ENCODE measurements at regions not wholly inside any gene's neighbourhood (a gene's known extent, or its start where the extent isn't known, plus 50 kb on each side); places are given as distances from the start of the nearest gene placed in this dataset.
"Not testable (repeated sequence)": the region's sequence is repeated elsewhere in the genome, so short reads cannot be mapped to it uniquely, and the experiment has no call there.

DNA sequence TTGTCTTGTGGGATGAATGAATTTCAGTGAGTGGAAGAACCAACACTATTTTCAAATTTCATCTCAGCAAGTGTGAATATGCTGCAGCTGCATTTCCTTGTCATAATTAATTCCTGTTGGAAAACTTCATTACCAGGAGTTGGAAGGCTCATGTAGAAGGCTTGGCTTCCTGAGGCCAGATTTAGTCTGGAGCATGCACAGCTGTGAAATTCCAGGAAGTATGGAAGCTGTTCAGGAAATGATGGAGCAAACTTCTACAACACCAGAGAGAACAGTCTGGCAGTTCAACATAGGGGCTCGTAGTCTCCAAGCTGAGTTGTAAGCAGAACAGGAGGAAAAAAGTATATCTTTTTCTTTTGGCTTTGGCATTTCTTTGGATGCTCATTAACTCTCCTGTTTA is 1439.9 kb upstream of the CELF2 start:
- Histone ChIP-seq H3K4me1 (no peaks in the 10 kb centered on the region), H3K9me3 (no peaks in the 10 kb centered on the region), H3K27me3 (no peaks in the 10 kb centered on the region), H3K4me3 (replicated peaks in 1 of 3) (no peak overlapping the region), H3K27ac (no peak overlapping the region), H3K36me3 (no peaks in the 10 kb centered on the region)
- WGBS, 2 donors = 65 to 67% methylated on average over 1 of the region's 1 CpG
- TF ChIP-seq POLR2A (IDR thresholded peaks at IDR 0.05) = no peak
- TF ChIP-seq, protein P1, sequence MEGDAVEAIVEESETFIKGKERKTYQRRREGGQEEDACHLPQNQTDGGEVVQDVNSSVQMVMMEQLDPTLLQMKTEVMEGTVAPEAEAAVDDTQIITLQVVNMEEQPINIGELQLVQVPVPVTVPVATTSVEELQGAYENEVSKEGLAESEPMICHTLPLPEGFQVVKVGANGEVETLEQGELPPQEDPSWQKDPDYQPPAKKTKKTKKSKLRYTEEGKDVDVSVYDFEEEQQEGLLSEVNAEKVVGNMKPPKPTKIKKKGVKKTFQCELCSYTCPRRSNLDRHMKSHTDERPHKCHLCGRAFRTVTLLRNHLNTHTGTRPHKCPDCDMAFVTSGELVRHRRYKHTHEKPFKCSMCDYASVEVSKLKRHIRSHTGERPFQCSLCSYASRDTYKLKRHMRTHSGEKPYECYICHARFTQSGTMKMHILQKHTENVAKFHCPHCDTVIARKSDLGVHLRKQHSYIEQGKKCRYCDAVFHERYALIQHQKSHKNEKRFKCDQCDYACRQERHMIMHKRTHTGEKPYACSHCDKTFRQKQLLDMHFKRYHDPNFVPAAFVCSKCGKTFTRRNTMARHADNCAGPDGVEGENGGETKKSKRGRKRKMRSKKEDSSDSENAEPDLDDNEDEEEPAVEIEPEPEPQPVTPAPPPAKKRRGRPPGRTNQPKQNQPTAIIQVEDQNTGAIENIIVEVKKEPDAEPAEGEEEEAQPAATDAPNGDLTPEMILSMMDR (IDR thresholded peaks at IDR 0.05) = no peak
- intact Hi-C loops (cut with DNase I) = no loop called here
- no peak for DNase-seq

DNA sequence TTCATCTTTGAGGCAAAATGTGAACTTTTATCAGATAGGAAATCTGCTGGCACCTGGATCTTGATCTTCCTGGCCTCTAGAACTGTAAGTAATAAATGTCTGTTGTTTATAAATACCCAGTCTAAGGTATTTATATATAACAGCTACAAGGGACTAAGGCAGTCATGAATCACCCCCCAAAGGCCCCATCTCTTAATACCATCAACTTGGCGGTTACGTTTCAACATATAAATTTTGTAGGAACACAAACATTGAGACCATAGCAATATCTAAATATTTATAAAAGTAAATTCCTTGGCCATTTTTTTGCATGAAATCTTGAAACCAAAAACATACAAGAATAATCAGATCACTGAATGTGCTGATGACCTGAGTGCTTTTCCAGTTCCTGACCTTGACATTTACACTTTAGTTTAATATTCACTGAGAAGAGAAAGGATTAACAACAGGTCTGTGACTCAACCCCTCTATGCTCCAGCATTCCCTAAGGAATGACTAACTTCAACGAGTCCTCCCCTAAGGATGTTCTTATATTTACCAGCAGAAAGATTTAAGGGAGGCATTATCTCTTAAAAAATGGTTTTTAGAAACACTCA is 1438.5 kb upstream of the CELF2 start:
- no peak for TF ChIP-seq POLR2A (IDR thresholded peaks at IDR 0.05)
- TF ChIP-seq, protein P1 (IDR thresholded peaks at IDR 0.05) = no peak
- WGBS, 2 donors = 90 to 92% methylated on average over 3 of the region's 3 CpGs
- H3K27me3 ChIP-seq = no peaks in the 10 kb centered on the region
- intact Hi-C loops (cut with DNase I) = no loop called here
- H3K27ac ChIP-seq = no peak overlapping the region
- H3K9me3 ChIP-seq = no peaks in the 10 kb centered on the region
- H3K4me1 ChIP-seq = no peaks in the 10 kb centered on the region
- H3K4me3 ChIP-seq (replicated peaks in 1 of 3) = no peak overlapping the region
- DNase-seq = no peak
- H3K36me3 ChIP-seq = no peaks in the 10 kb centered on the region

DNA sequence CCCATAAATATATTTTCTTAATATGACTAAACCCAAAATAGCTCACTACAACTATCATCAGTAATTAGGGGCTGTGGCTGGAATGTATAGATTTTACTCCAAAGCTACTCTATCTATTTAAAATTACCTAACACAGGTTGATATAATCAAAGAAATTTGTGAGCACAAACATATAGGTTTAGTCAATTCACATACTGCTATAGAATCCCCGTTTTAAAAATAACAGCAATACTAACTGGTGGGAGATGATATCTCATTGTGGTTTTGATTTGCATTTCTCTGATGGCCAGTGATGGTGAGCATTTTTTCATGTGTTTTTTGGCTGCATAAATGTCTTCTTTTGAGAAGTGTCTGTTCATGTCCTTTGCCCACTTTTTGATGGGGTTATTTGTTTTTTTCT is 1434.9 kb upstream of the CELF2 start:
- DNase-seq; H3K4me1 ChIP-seq; H3K27me3 ChIP-seq; intact Hi-C loops (cut with DNase I); H3K4me3 ChIP-seq (replicated peaks in 1 of 3); H3K9me3 ChIP-seq; H3K36me3 ChIP-seq; H3K27ac ChIP-seq: not testable (repeated sequence)
- 77 to 79% methylated on average over 1 of the region's 1 CpG for WGBS, 2 donors

DNA sequence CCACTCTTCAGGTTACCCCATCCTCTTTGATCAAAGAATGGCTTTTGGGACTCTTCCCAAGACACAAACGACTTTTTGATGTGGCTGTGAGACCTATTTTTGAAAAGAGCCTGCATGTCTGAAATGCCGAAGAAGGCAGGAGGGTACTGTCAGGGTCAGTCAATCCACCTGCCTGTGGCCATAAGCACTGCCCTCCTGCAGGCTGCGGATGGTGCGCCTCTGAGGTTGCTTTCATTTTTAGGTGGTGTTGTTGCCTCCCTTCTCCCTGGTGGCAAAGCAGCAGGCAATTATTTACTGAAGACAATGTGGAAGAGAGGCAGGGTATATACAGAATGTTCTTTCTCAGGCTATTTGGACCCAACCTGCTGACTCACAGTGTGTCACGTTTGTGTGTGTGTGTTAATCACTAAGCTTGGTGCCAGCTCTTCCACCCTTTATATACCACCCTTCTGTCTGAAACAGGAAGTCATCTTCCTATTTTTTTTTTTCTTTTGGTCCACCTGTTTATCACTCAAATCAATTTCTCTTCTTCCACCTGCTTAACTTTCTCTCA is 1421.2 kb upstream of the CELF2 start:
- Histone ChIP-seq H3K4me1 (no peaks in the 10 kb centered on the region), H3K4me3 (replicated peaks in 1 of 3) (no peak overlapping the region), H3K27me3 (no peaks in the 10 kb centered on the region), H3K36me3 (no peaks in the 10 kb centered on the region), H3K9me3 (no peaks in the 10 kb centered on the region), H3K27ac (no peak overlapping the region)
- intact Hi-C loops (cut with DNase I) = no loop called here
- TF ChIP-seq, protein P1 (IDR thresholded peaks at IDR 0.05) = no peak
- no peak for TF ChIP-seq POLR2A (IDR thresholded peaks at IDR 0.05)
- WGBS, 2 donors = 79 to 80% methylated on average over 5 of the region's 5 CpGs
- DNase-seq = no peak

DNA sequence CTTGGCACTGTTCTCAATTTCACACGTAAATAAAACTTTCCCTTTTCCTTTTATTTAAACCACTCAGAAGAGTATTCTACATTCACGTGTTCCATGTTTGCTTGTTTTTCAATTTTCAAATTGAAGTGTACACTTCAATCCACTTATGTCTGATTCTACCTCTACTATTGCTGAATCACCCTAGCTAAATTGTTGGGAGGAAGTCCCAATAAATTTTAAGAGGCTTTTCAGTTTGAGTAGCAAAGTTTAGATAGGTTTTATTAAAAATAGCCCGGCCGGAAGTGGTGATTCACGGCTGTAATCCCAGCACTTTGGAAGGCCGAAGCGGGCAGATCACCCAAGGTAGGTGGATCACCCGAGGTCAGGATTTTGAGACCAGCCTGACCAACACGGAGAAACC is 1414.7 kb upstream of the CELF2 start:
- intact Hi-C loops (cut with DNase I) = no loop called here
- no peak for DNase-seq
- TF ChIP-seq, protein P1 (IDR thresholded peaks at IDR 0.05) = no peak
- TF ChIP-seq POLR2A (IDR thresholded peaks at IDR 0.05) = no peak
- Histone ChIP-seq H3K27me3 (no peaks in the 10 kb centered on the region), H3K4me3 (replicated peaks in 1 of 3) (no peak overlapping the region), H3K4me1 (no peaks in the 10 kb centered on the region), H3K36me3 (no peaks in the 10 kb centered on the region), H3K27ac (no peak overlapping the region), H3K9me3 (no peaks in the 10 kb centered on the region)
- WGBS, 2 donors = 81 to 84% methylated on average over 9 of the region's 9 CpGs

All from thyroid gland (tissue), 4 donors.